HepG2 (cell line): ENCODE measurements at regions not wholly inside any gene's neighbourhood (a gene's known extent, or its start where the extent isn't known, plus 50 kb on each side); places are given as distances from the start of the nearest gene placed in this dataset.

ENCODE experiments used
- ATAC-seq: fragments of 200-7000 bp; cut with Tn5 transposase; 3 replicates; pipeline ENCODE4 v1.9.1; 2020; ENCODE audit warnings: mild to moderate bottlenecking, moderate library complexity
- BruUV-seq: library from RNA; stranded (reverse); fragments of 400-500 nt; replicated peaks from 2 replicates; lab custom pipeline; 2021; lab: Mats Ljungman, UMichigan
- CTCF ChIA-PET: fragments of 300-600 bp; formaldehyde crosslinking; extraction: SDS; loops from one replicate; lab custom pipeline; 2021; ENCODE audit warnings: low total read pairs, inconsistent platforms, low intra/inter-chr PET ratio; lab: Yijun Ruan, JAX
- POLR2A ChIA-PET: fragments of 350-600 bp; sonication (Branson Sonifier 250); formaldehyde crosslinking; loops from one replicate; lab custom pipeline; 2020; ENCODE audit warnings: antibody characterized with exemption, inconsistent platforms; lab: Yijun Ruan, JAX
- DNase-seq: peaks from one replicate; pipeline ENCODE4 v3.0.0-alpha.2; 2015; ENCODE audit warnings: low spot score
- FAIRE-seq: peaks from 3 replicates; lab custom pipeline; 2011; peaks lifted over from hg19 to GRCh38; lab: Jason Lieb, UNC
- H2AFZ ChIP-seq: one replicate; pipeline ENCODE4 v1.6.1; 2011; ENCODE audit warnings: low read length, inconsistent platforms
- H3K27ac ChIP-seq: fragments of 300-600 bp; 3 replicates; pipeline ENCODE4 v1.8.0; 2011; ENCODE audit warnings: mixed run types, mild to moderate bottlenecking, mixed read lengths, low read length, inconsistent platforms; ENCODE audit not compliant: insufficient read depth; ENCODE audit errors: extremely low read length
- H3K27me3 ChIP-seq, 2 experiments: fragments of 200-600 bp in 1 of 2; 2 replicates in 1 of 2; 3 replicates in 1 of 2; pipeline versions ENCODE4 v1.6.0 to v1.8.0; 2011; ENCODE audit warnings: low read length in 2 of 2, mild to moderate bottlenecking in 2 of 2, moderate library complexity in 2 of 2, inconsistent platforms in 1 of 2; ENCODE audit not compliant: insufficient read depth in 2 of 2, control insufficient read depth in 1 of 2
- H3K36me3 ChIP-seq, 2 experiments: fragments of 200-600 bp in 1 of 2; replicated peaks in 1 of 2; 2 replicates in 1 of 2; 3 replicates in 1 of 2; pipeline versions ENCODE4 v1.5.1 to v1.8.0; 2011; ENCODE audit warnings: low read length in 2 of 2, inconsistent platforms in 1 of 2; ENCODE audit not compliant: insufficient read depth in 2 of 2, control insufficient read depth in 1 of 2
- H3K4me1 ChIP-seq: 2 replicates; pipeline ENCODE4 v1.5.1; 2012; ENCODE audit warnings: low read length, inconsistent platforms; ENCODE audit not compliant: insufficient read depth
- H3K4me2 ChIP-seq: 2 replicates; pipeline ENCODE4 v1.6.0; 2011; ENCODE audit warnings: low read depth, low read length, inconsistent platforms
- H3K4me3 ChIP-seq, 3 experiments: fragments of 200-600 bp in 1 of 3; sonication (generic), shearing (Covaris generic) in 1 of 3; replicated peaks in 1 of 3; 2 replicates each; pipeline ENCODE4 v1.5.1; 2011 to 2016; ENCODE audit warnings: low read length in 3 of 3, inconsistent platforms in 2 of 3, low read depth in 2 of 3, mild to moderate bottlenecking in 2 of 3, control low read depth in 1 of 3, mixed read lengths in 1 of 3; ENCODE audit not compliant: insufficient read depth in 1 of 3
- H3K79me2 ChIP-seq: one replicate; pipeline ENCODE4 v1.6.1; 2011; ENCODE audit warnings: low read length, inconsistent platforms; ENCODE audit not compliant: insufficient read depth
- H3K9ac ChIP-seq: 2 replicates; pipeline ENCODE4 v1.6.0; 2011; ENCODE audit warnings: mild to moderate bottlenecking, low read depth, low read length, inconsistent platforms; ENCODE audit not compliant: insufficient read depth
- H3K9me3 ChIP-seq: 2 replicates; pipeline ENCODE4 v1.5.1; 2012; ENCODE audit warnings: mild to moderate bottlenecking, low read length
- H4K20me1 ChIP-seq: 2 replicates; pipeline ENCODE4 v1.6.0; 2011; ENCODE audit warnings: inconsistent platforms, mild to moderate bottlenecking, low read length, moderate library complexity; ENCODE audit not compliant: insufficient read depth
- DR1 ChIP-seq: sonication (generic); formaldehyde crosslinking; IDR thresholded peaks from 2 replicates; pipeline ENCODE4 v1.8.0; 2021; ENCODE audit warnings: mild to moderate bottlenecking, missing genetic modification reagents, inconsistent platforms
- HMG20B ChIP-seq: conservative IDR thresholded peaks from 2 replicates; pipeline ENCODE4 v1.6.1; 2016; ENCODE audit warnings: missing genetic modification reagents, missing compliant biosample characterization
- HNRNPK ChIP-seq: fragments of 200-400 bp; formaldehyde crosslinking; IDR thresholded peaks from 2 replicates; pipeline ENCODE4 v1.6.1; 2018; ENCODE audit warnings: low read length, low read depth, moderate library complexity, mild to moderate bottlenecking; ENCODE audit not compliant: poor library complexity, severe bottlenecking
- NFKB2 ChIP-seq: sonication (generic); formaldehyde crosslinking; IDR thresholded peaks from 2 replicates; pipeline ENCODE4 v1.4.0; 2020; ENCODE audit warnings: missing genetic modification reagents, borderline replicate concordance
- RBM22 ChIP-seq: fragments of 200-400 bp; formaldehyde crosslinking; optimal IDR thresholded peaks from 2 replicates; pipeline ENCODE3; 2017; ENCODE audit warnings: mild to moderate bottlenecking, low read length, moderate library complexity
- REPIN1 ChIP-seq: sonication (generic); formaldehyde crosslinking; IDR thresholded peaks from 2 replicates; pipeline ENCODE4 v1.8.0; 2022; ENCODE audit warnings: missing genetic modification reagents, low read depth, mild to moderate bottlenecking, borderline replicate concordance
- WIZ ChIP-seq: sonication (generic); formaldehyde crosslinking; IDR thresholded peaks from 2 replicates; pipeline ENCODE4 v1.5.1; 2020; ENCODE audit warnings: mild to moderate bottlenecking, missing genetic modification reagents
- ZBTB1 ChIP-seq: sonication (generic); formaldehyde crosslinking; IDR thresholded peaks from 2 replicates; pipeline ENCODE4 v1.4.0; 2020; ENCODE audit warnings: missing genetic modification reagents, borderline replicate concordance
- ZUFSP ChIP-seq: sonication (generic); formaldehyde crosslinking; IDR thresholded peaks from 2 replicates; pipeline ENCODE4 v1.9.0; 2021; ENCODE audit warnings: missing genetic modification reagents, mild to moderate bottlenecking, borderline replicate concordance
- WGBS: methylation state at CpG from one replicate; pipeline ENCODE4 v1.1.6; 2017; ENCODE audit warnings: low lambda C conversion rate; 5-methylcytosine and 5-hydroxymethylcytosine counted together
- in situ Hi-C: cut with HindIII; loops from 2 replicates; pipeline ENCODE4 v1.10.0; 2017; ENCODE audit warnings: low pct_unique_long_range_greater_than_20kb; ENCODE audit not compliant: extremely low pct_ligation_motif_present
- intact Hi-C: fragments of 100-400 bp; cut with micrococcal nuclease; formaldehyde crosslinking; loops from one replicate; pipeline ENCODE4 v1.10.0; 2022; ENCODE audit not compliant: unreplicated experiment
- TF ChIP-seq, protein P1 (sequence below): sonication (generic); formaldehyde crosslinking; IDR thresholded peaks from 2 replicates; pipeline ENCODE4 v1.5.1; 2020; ENCODE audit warnings: mild to moderate bottlenecking, moderate library complexity, missing genetic modification reagents
- TF ChIP-seq, protein P2 (sequence below): sonication (generic); formaldehyde crosslinking; IDR thresholded peaks from 2 replicates; pipeline ENCODE4 v1.5.0; 2020; ENCODE audit warnings: missing genetic modification reagents
- TF ChIP-seq, protein P3 (sequence below): sonication (generic); formaldehyde crosslinking; IDR thresholded peaks from 2 replicates; pipeline ENCODE4 v1.4.0; 2020; ENCODE audit warnings: missing genetic modification reagents, borderline replicate concordance

DNA sequence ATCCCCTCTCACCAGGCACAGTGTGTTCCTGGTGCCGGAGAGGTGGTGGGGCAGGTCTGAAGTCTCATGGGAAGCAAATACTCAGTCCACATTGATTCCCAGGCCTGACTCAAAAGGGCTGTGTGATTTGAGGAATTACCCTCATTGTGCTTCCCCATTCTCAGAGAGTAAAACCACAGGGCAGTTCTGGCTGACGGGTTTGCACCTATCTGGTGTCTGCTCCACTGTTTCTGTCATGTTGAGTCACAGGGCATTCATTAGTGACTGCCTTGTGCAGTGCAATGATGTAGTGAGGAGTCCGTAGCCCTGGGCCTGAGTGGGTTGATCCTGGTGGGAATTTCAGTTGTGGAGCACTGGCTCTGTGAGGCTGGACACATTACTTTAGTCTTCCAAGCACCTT is 85.2 kb upstream of the ARHGAP20 start:
- CTCF ChIA-PET = no interaction called here
- 11% methylated on average over 2 of the region's 3 CpGs for WGBS
- no peak overlapping the region for H3K9ac ChIP-seq
- no peak overlapping the region for H3K27ac ChIP-seq
- ATAC-seq (no peak), DNase-seq (no peak), FAIRE-seq (no peak)
- no peak overlapping the region for H2AFZ ChIP-seq
- no peaks in the 10 kb centered on the region for H3K36me3 ChIP-seq
- POLR2A ChIA-PET = no interaction called here
- H3K4me1 ChIP-seq = no peaks in the 10 kb centered on the region
- H3K9me3 ChIP-seq = no peaks in the 10 kb centered on the region
- peaks cover 0 to 3% of the 10 kb centered on the region in 2 experiments; a peak in 1 of 5 replicates for H3K27me3 ChIP-seq
- H3K4me2 ChIP-seq = no peak overlapping the region
- BruUV-seq = no TSS peak
- no peak overlapping the region for H3K4me3 ChIP-seq
- no peaks in the 10 kb centered on the region for H3K79me2 ChIP-seq
- in situ Hi-C loops = no loop called here
- intact Hi-C loops = no loop called here
- H4K20me1 ChIP-seq = no peaks in the 10 kb centered on the region
- TF ChIP-seq DR1 (CRISPR knock-in tag) = no peak
- TF ChIP-seq REPIN1 (CRISPR knock-in tag) = no peak
- TF ChIP-seq HMG20B = no peak
- no peak for TF ChIP-seq RBM22
- TF ChIP-seq ZBTB1 = no peak
- no peak for TF ChIP-seq ZUFSP (CRISPR knock-in tag)
- TF ChIP-seq WIZ = no peak
- TF ChIP-seq NFKB2 (CRISPR knock-in tag) = no peak
- TF ChIP-seq, protein P1, sequence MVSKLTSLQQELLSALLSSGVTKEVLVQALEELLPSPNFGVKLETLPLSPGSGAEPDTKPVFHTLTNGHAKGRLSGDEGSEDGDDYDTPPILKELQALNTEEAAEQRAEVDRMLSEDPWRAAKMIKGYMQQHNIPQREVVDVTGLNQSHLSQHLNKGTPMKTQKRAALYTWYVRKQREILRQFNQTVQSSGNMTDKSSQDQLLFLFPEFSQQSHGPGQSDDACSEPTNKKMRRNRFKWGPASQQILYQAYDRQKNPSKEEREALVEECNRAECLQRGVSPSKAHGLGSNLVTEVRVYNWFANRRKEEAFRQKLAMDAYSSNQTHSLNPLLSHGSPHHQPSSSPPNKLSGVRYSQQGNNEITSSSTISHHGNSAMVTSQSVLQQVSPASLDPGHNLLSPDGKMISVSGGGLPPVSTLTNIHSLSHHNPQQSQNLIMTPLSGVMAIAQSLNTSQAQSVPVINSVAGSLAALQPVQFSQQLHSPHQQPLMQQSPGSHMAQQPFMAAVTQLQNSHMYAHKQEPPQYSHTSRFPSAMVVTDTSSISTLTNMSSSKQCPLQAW (CRISPR knock-in tag) = no peak
- TF ChIP-seq, protein P2, sequence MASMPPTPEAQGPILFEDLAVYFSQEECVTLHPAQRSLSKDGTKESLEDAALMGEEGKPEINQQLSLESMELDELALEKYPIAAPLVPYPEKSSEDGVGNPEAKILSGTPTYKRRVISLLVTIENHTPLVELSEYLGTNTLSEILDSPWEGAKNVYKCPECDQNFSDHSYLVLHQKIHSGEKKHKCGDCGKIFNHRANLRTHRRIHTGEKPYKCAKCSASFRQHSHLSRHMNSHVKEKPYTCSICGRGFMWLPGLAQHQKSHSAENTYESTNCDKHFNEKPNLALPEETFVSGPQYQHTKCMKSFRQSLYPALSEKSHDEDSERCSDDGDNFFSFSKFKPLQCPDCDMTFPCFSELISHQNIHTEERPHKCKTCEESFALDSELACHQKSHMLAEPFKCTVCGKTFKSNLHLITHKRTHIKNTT (CRISPR knock-in tag) = no peak
- TF ChIP-seq HNRNPK = no peak
- TF ChIP-seq, protein P3, sequence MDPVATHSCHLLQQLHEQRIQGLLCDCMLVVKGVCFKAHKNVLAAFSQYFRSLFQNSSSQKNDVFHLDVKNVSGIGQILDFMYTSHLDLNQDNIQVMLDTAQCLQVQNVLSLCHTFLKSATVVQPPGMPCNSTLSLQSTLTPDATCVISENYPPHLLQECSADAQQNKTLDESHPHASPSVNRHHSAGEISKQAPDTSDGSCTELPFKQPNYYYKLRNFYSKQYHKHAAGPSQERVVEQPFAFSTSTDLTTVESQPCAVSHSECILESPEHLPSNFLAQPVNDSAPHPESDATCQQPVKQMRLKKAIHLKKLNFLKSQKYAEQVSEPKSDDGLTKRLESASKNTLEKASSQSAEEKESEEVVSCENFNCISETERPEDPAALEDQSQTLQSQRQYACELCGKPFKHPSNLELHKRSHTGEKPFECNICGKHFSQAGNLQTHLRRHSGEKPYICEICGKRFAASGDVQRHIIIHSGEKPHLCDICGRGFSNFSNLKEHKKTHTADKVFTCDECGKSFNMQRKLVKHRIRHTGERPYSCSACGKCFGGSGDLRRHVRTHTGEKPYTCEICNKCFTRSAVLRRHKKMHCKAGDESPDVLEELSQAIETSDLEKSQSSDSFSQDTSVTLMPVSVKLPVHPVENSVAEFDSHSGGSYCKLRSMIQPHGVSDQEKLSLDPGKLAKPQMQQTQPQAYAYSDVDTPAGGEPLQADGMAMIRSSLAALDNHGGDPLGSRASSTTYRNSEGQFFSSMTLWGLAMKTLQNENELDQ (CRISPR knock-in tag) = no peak
